ENCODE measurements at regions not wholly inside any gene's neighbourhood (a gene's known extent, or its start where the extent isn't known, plus 50 kb on each side); places are given as distances from the start of the nearest gene placed in this dataset.

GRCh38 chr14:34237677-34238076, 224.4 kb downstream of the SPTSSA start:
- Mint-ChIP-seq H3K9me3 (peaks cover 0 to 2% (median 0%) of the 10 kb centered on the region in 6 donors), H3K27me3 (ENCODE audit: low read depth in 3 of 3) (peaks cover 0 to 7% (median 7%) of the 10 kb centered on the region in 3 donors), H3K4me3 (no peak overlapping the region), H3K27ac (no peak overlapping the region), H3K4me1 (no peaks in the 10 kb centered on the region), H3K36me3 (no peaks in the 10 kb centered on the region)
- DNase-seq: no peak

GRCh38 chr14:34237081-34237480, 225.0 kb downstream of the SPTSSA start:
- DNase-seq: no peak
- peaks cover 0 to 7% (median 5%) of the 10 kb centered on the region in 3 donors for H3K27me3 Mint-ChIP-seq (ENCODE audit: low read depth in 3 of 3)
- no peaks in the 10 kb centered on the region for H3K36me3 Mint-ChIP-seq
- peaks cover 0 to 2% (median 0%) of the 10 kb centered on the region in 6 donors for H3K9me3 Mint-ChIP-seq
- no peaks in the 10 kb centered on the region for H3K4me1 Mint-ChIP-seq
- H3K4me3 Mint-ChIP-seq: no peak overlapping the region
- no peak overlapping the region for H3K27ac Mint-ChIP-seq

- Mint-ChIP-seq H3K36me3 (no peaks in the 10 kb centered on the region), H3K4me3 (no peak overlapping the region), H3K27ac (no peak overlapping the region), H3K4me1 (no peaks in the 10 kb centered on the region), H3K9me3 (peaks cover 0 to 2% (median 0%) of the 10 kb centered on the region in 6 donors), H3K27me3 (ENCODE audit: low read depth in 3 of 3) (peaks cover 0 to 4% (median 0%) of the 10 kb centered on the region in 3 donors)
- no peak for DNase-seq
Measured at GRCh38 chr14:34235643-34236300, 226.3 kb downstream of the SPTSSA start.

GRCh38 chr14:34234258-34234657, 227.8 kb downstream of the SPTSSA start:
- peaks cover 0 to 8% (median 0%) of the 10 kb centered on the region in 3 donors for H3K27me3 Mint-ChIP-seq (ENCODE audit: low read depth in 3 of 3)
- DNase-seq: no peak

GRCh38 chr14:34233619-34234018, 228.4 kb downstream of the SPTSSA start:
- no peaks in the 10 kb centered on the region for H3K36me3 Mint-ChIP-seq
- peaks cover 0 to 8% (median 0%) of the 10 kb centered on the region in 3 donors for H3K27me3 Mint-ChIP-seq (ENCODE audit: low read depth in 3 of 3)
- H3K4me3 Mint-ChIP-seq: no peak overlapping the region
- no peak for DNase-seq
- peaks cover 0 to 2% (median 0%) of the 10 kb centered on the region in 6 donors for H3K9me3 Mint-ChIP-seq
- H3K4me1 Mint-ChIP-seq: no peaks in the 10 kb centered on the region
- no peak overlapping the region for H3K27ac Mint-ChIP-seq

More at GRCh38 chr14:34234258-34234657, 227.8 kb downstream of the SPTSSA start:
- Mint-ChIP-seq H3K27ac (no peak overlapping the region), H3K4me1 (no peaks in the 10 kb centered on the region), H3K36me3 (no peaks in the 10 kb centered on the region), H3K4me3 (no peak overlapping the region), H3K9me3 (peaks cover 0 to 2% (median 0%) of the 10 kb centered on the region in 6 donors)

GRCh38 chr14:34232790-34233189, 229.2 kb downstream of the SPTSSA start:
- Mint-ChIP-seq H3K9me3 (no peaks in the 10 kb centered on the region), H3K4me3 (no peak overlapping the region), H3K4me1 (no peaks in the 10 kb centered on the region), H3K36me3 (no peaks in the 10 kb centered on the region), H3K27ac (no peak overlapping the region), H3K27me3 (ENCODE audit: low read depth in 3 of 3) (peaks cover 0 to 8% (median 0%) of the 10 kb centered on the region in 3 donors)
- no peak for DNase-seq

GRCh38 chr14:34231626-34232025, 230.4 kb downstream of the SPTSSA start:
- H3K9me3 Mint-ChIP-seq: no peaks in the 10 kb centered on the region
- H3K27me3 Mint-ChIP-seq (ENCODE audit: low read depth in 3 of 3): peaks cover 0 to 10% (median 0%) of the 10 kb centered on the region in 3 donors
- no peaks in the 10 kb centered on the region for H3K4me1 Mint-ChIP-seq
- H3K27ac Mint-ChIP-seq: no peak overlapping the region
- H3K4me3 Mint-ChIP-seq: no peak overlapping the region
- no peak for DNase-seq
- H3K36me3 Mint-ChIP-seq: no peaks in the 10 kb centered on the region

GRCh38 chr14:34229140-34229539, 232.9 kb downstream of the SPTSSA start:
- no peak for DNase-seq
- Mint-ChIP-seq H3K36me3 (no peaks in the 10 kb centered on the region), H3K27me3 (ENCODE audit: low read depth in 3 of 3) (peaks cover 0 to 6% (median 0%) of the 10 kb centered on the region in 3 donors), H3K4me3 (no peak overlapping the region), H3K9me3 (peaks cover 0 to 3% (median 0%) of the 10 kb centered on the region in 6 donors), H3K4me1 (no peaks in the 10 kb centered on the region), H3K27ac (no peak overlapping the region)

GRCh38 chr14:34228650-34228976, 233.4 kb downstream of the SPTSSA start:
- Mint-ChIP-seq H3K27ac (no peak overlapping the region), H3K4me3 (no peak overlapping the region), H3K36me3 (no peaks in the 10 kb centered on the region), H3K9me3 (peaks cover 0 to 3% (median 0%) of the 10 kb centered on the region in 6 donors), H3K27me3 (ENCODE audit: low read depth in 3 of 3) (peaks cover 0 to 6% (median 0%) of the 10 kb centered on the region in 3 donors), H3K4me1 (no peaks in the 10 kb centered on the region)
- no peak for DNase-seq

- no peaks in the 10 kb centered on the region for H3K4me1 Mint-ChIP-seq
- no peaks in the 10 kb centered on the region for H3K36me3 Mint-ChIP-seq
- no peak for DNase-seq
- H3K9me3 Mint-ChIP-seq: peaks cover 0 to 3% (median 0%) of the 10 kb centered on the region in 6 donors
- H3K27me3 Mint-ChIP-seq (ENCODE audit: low read depth in 3 of 3): peaks cover 0 to 6% (median 0%) of the 10 kb centered on the region in 3 donors
- no peak overlapping the region for H3K4me3 Mint-ChIP-seq
- H3K27ac Mint-ChIP-seq: no peak overlapping the region
Measured at GRCh38 chr14:34227834-34228649, 234.0 kb downstream of the SPTSSA start.

- Mint-ChIP-seq H3K27ac (no peak overlapping the region), H3K9me3 (peaks cover 0 to 3% (median 0%) of the 10 kb centered on the region in 6 donors), H3K4me1 (no peaks in the 10 kb centered on the region), H3K4me3 (no peak overlapping the region), H3K27me3 (ENCODE audit: low read depth in 3 of 3) (peaks cover 0 to 2% (median 0%) of the 10 kb centered on the region in 3 donors), H3K36me3 (no peaks in the 10 kb centered on the region)
- no peak for DNase-seq
Measured at GRCh38 chr14:34224221-34224620, 237.8 kb downstream of the SPTSSA start.

- H3K4me3 Mint-ChIP-seq: no peak overlapping the region
- peaks cover 0 to 3% (median 0%) of the 10 kb centered on the region in 6 donors for H3K9me3 Mint-ChIP-seq
- H3K27ac Mint-ChIP-seq: no peak overlapping the region
- no peaks in the 10 kb centered on the region for H3K4me1 Mint-ChIP-seq
- peaks cover 0 to 2% (median 0%) of the 10 kb centered on the region in 3 donors for H3K27me3 Mint-ChIP-seq (ENCODE audit: low read depth in 3 of 3)
- no peaks in the 10 kb centered on the region for H3K36me3 Mint-ChIP-seq
- no peak for DNase-seq
Measured at GRCh38 chr14:34223373-34224148, 238.5 kb downstream of the SPTSSA start.

- H3K27ac Mint-ChIP-seq: no peak overlapping the region
- no peaks in the 10 kb centered on the region for H3K36me3 Mint-ChIP-seq
- no peak for DNase-seq
- no peaks in the 10 kb centered on the region for H3K4me1 Mint-ChIP-seq
- peaks cover 0 to 2% (median 0%) of the 10 kb centered on the region in 3 donors for H3K27me3 Mint-ChIP-seq (ENCODE audit: low read depth in 3 of 3)
- no peak overlapping the region for H3K4me3 Mint-ChIP-seq
- peaks cover 0 to 3% (median 0%) of the 10 kb centered on the region in 6 donors for H3K9me3 Mint-ChIP-seq
Measured at GRCh38 chr14:34222867-34223266, 239.2 kb downstream of the SPTSSA start.

- peaks cover 0 to 3% (median 0%) of the 10 kb centered on the region in 6 donors for H3K9me3 Mint-ChIP-seq
- no peaks in the 10 kb centered on the region for H3K36me3 Mint-ChIP-seq
- no peak for DNase-seq
- peaks cover 0 to 1% (median 0%) of the 10 kb centered on the region in 3 donors for H3K27me3 Mint-ChIP-seq (ENCODE audit: low read depth in 3 of 3)
- H3K4me3 Mint-ChIP-seq: no peak overlapping the region
- no peak overlapping the region for H3K27ac Mint-ChIP-seq
- H3K4me1 Mint-ChIP-seq: no peaks in the 10 kb centered on the region
Measured at GRCh38 chr14:34222122-34222521, 239.9 kb downstream of the SPTSSA start.
